Endothelial cell (in vitro differentiated cells): ENCODE measurements at regions not wholly inside any gene's neighbourhood (a gene's known extent, or its start where the extent isn't known, plus 50 kb on each side); places are given as distances from the start of the nearest gene placed in this dataset.

Experiments
- DNase-seq: peaks from one replicate; pipeline ENCODE4 v3.0.0; 2021; ENCODE audit warnings: low spot score
- H3K27ac Mint-ChIP-seq: one replicate; pipeline ENCODE4 v1.8.0; 2021; ENCODE audit warnings: mixed read lengths, inconsistent platforms; ENCODE audit not compliant: unreplicated experiment
- H3K27me3 Mint-ChIP-seq: one replicate; pipeline ENCODE4 v1.8.0; 2021; ENCODE audit warnings: mild to moderate bottlenecking, moderate library complexity, mixed read lengths, inconsistent platforms; ENCODE audit not compliant: unreplicated experiment
- H3K36me3 Mint-ChIP-seq: one replicate; pipeline ENCODE4 v1.8.0; 2021; ENCODE audit warnings: mild to moderate bottlenecking, low read depth, mixed read lengths, inconsistent platforms; ENCODE audit not compliant: unreplicated experiment
- H3K4me1 Mint-ChIP-seq: one replicate; pipeline ENCODE4 v1.8.0; 2021; ENCODE audit warnings: mild to moderate bottlenecking, mixed read lengths, inconsistent platforms; ENCODE audit not compliant: unreplicated experiment
- H3K4me3 Mint-ChIP-seq: one replicate; pipeline ENCODE4 v1.8.0; 2021; ENCODE audit warnings: mild to moderate bottlenecking, mixed read lengths, inconsistent platforms; ENCODE audit not compliant: unreplicated experiment
- H3K9me3 Mint-ChIP-seq: one replicate; pipeline ENCODE4 v1.8.0; 2021; ENCODE audit warnings: mixed read lengths, inconsistent platforms; ENCODE audit not compliant: unreplicated experiment
- TF ChIP-seq, protein P1 (sequence below): fragments of 200-600 bp; sonication (generic); IDR thresholded peaks from one replicate; pipeline ENCODE4 v1.5.0; 2021; ENCODE audit warnings: antibody characterized with exemption; ENCODE audit not compliant: unreplicated experiment

DNA sequence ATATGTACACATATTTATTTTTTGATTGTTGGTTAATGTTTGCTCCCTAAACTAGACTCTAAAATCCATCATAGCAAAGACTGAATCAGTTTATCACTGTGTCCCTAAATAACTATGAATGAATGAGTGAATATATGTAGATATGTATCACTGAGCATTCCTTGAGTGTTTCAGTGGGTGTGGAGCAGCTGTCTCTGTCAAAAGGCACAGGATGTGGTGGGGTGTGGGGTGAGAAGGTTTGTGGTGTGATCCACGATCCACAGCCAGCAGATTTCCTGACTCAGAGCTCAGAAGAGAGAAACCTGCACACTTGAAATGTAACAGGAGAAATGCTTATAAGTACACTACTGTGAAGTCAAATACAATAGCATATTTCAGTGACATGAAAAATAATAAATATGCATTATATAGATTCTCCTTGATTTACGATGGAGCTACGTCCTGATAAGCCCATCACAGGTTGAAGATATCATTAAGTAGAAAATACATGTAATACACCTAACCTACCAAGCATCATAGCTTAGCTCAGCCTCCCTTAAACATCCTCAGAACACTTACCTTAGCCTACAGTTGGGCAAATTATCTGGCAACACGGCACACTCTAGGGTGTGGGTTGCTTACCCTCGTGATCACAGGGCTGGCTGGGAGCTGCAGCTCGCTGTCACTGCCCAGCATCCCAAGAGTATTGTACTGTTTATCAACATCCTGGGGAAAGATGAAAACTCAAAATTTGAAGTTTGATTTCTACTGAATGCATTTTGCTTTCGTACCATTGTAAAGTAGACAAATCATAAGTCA, 287.0 kb downstream of the GAS1 start:
- H3K4me1 Mint-ChIP-seq: peaks cover 7% of the 10 kb centered on the region
- DNase-seq: no peak
- H3K27me3 Mint-ChIP-seq: peaks cover 1% of the 10 kb centered on the region
- TF ChIP-seq, protein P1, sequence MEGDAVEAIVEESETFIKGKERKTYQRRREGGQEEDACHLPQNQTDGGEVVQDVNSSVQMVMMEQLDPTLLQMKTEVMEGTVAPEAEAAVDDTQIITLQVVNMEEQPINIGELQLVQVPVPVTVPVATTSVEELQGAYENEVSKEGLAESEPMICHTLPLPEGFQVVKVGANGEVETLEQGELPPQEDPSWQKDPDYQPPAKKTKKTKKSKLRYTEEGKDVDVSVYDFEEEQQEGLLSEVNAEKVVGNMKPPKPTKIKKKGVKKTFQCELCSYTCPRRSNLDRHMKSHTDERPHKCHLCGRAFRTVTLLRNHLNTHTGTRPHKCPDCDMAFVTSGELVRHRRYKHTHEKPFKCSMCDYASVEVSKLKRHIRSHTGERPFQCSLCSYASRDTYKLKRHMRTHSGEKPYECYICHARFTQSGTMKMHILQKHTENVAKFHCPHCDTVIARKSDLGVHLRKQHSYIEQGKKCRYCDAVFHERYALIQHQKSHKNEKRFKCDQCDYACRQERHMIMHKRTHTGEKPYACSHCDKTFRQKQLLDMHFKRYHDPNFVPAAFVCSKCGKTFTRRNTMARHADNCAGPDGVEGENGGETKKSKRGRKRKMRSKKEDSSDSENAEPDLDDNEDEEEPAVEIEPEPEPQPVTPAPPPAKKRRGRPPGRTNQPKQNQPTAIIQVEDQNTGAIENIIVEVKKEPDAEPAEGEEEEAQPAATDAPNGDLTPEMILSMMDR: no peak
- no peaks in the 10 kb centered on the region for H3K9me3 Mint-ChIP-seq
- no peak overlapping the region for H3K4me3 Mint-ChIP-seq
- no peak overlapping the region for H3K27ac Mint-ChIP-seq
- H3K36me3 Mint-ChIP-seq: no peaks in the 10 kb centered on the region

DNA sequence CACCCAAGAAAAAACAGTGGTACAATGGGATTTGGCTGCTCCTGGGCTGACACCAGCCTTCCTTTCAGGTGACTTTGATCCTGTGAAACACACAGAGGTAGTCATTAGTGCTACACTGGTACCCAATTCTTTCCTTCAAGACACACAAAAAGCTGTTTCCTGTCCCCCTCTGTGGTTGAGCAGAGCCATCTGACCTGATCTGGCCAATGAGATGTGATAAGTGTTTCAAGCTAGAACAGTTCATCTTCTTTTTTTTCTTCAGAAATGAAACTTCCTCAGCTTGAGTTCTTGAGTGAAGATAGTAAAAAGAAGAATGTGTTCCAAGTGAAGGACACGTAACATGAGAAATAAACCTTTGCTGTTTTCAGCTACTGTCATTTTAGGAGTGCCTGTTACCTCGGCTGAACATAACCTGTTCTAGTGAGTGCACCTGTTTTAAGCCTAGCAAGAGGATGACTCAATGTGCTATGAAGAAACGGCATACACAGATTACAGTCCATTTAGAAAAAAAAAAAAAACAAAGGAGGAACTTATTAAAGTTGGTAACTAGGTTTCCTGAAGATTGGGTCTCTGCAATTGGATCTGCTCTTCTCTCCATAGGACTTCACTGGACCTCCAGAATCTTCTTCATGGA, 287.8 kb downstream of the GAS1 start:
- no peaks in the 10 kb centered on the region for H3K27me3 Mint-ChIP-seq
- no peaks in the 10 kb centered on the region for H3K9me3 Mint-ChIP-seq
- TF ChIP-seq, protein P1: no peak
- no peak for DNase-seq
- H3K4me1 Mint-ChIP-seq: peaks cover 7% of the 10 kb centered on the region
- no peaks in the 10 kb centered on the region for H3K36me3 Mint-ChIP-seq
- H3K4me3 Mint-ChIP-seq: no peak overlapping the region
- H3K27ac Mint-ChIP-seq: no peak overlapping the region

DNA sequence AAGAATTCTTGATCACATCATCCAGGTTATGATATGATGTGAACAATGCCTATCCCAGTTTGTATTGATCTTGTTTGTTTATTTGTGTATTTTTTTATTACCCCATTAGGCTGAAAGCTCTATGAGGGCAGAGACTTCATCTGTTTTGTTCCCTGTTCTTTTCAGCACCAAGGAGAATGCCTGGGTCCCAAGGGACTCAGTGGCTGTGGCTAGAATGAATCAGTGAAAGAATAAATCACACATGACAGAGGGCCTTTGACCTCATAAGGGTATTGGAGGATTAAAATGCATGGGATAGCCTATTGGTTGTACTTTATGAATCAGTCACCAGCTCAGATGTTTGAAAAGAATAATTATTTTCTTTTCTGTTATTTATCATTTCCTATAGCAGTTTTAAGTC, 292.2 kb downstream of the GAS1 start:
- TF ChIP-seq, protein P1: no peak
- Mint-ChIP-seq H3K4me1 (peaks cover 4% of the 10 kb centered on the region), H3K9me3 (no peaks in the 10 kb centered on the region), H3K36me3 (no peaks in the 10 kb centered on the region), H3K4me3 (no peak overlapping the region), H3K27ac (no peak overlapping the region), H3K27me3 (no peaks in the 10 kb centered on the region)
- DNase-seq: no peak

DNA sequence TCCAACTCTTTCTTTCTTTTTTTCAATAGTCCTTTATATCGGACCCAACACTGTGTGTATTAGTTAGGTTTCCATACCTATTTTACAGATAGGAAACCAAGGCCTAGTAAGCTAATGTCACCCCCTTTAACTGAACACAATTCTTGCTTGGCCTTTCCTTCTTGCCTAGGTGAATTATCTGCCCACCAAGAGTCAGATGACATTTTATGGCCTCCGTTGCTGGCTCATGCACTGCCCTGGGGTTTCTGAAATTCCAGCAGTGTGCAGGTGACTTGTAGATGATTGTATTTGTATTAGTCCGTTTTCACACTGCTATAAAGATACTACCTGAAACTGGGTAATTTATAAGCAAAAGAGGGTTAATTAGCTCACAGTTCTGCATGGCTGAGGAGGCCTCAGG, 293.8 kb downstream of the GAS1 start:
- Mint-ChIP-seq H3K27me3 (no peaks in the 10 kb centered on the region), H3K4me3 (no peak overlapping the region)

DNA sequence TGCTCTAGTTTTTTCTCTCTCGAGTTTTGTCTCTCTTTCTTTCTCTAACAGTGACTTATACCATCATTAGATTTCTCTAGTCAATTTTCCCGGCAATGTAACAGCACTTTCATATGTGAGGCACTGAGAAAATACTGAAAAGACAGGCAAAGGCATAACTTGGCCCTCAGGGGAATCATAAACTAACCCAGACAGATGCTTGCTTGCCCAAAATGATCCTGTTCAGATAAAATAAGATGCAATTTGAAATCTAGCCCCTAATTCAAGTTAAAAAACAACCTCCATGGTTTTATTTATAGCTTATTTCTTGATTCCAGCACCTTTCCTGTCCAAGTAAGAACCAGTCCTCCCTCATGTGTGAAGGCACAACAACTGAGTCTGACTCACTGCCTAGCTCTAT, 294.6 kb downstream of the GAS1 start:
- Mint-ChIP-seq H3K9me3 (no peaks in the 10 kb centered on the region), H3K36me3 (no peaks in the 10 kb centered on the region), H3K27me3 (no peaks in the 10 kb centered on the region), H3K27ac (no peak overlapping the region), H3K4me3 (no peak overlapping the region), H3K4me1 (no peaks in the 10 kb centered on the region)
- no peak for DNase-seq
- TF ChIP-seq, protein P1: no peak

More for the DNA sequence above, 293.8 kb downstream of the GAS1 start:
- H3K36me3 Mint-ChIP-seq: no peaks in the 10 kb centered on the region
- TF ChIP-seq, protein P1: no peak
- H3K4me1 Mint-ChIP-seq: no peaks in the 10 kb centered on the region
- no peak overlapping the region for H3K27ac Mint-ChIP-seq
- DNase-seq: no peak
- no peaks in the 10 kb centered on the region for H3K9me3 Mint-ChIP-seq
